Neural progenitor cell (in vitro differentiated cells): ENCODE measurements at regions not wholly inside any gene's neighbourhood (a gene's known extent, or its start where the extent isn't known, plus 50 kb on each side); places are given as distances from the start of the nearest gene placed in this dataset.

Experiments
- DNase-seq: peaks from one replicate; pipeline ENCODE4 v3.0.0-alpha.2; 2016; ENCODE audit warnings: low spot score
- H2AFZ ChIP-seq: fragments of 200-600 bp; sonication (generic); replicated peaks from 2 replicates; pipeline ENCODE4 v1.6.1; 2016; ENCODE audit warnings: antibody characterized with exemption
- H3F3A ChIP-seq: fragments of 200-600 bp; sonication (generic); 2 replicates; pipeline ENCODE4 v1.6.1; 2016; ENCODE audit warnings: antibody characterized with exemption, low read depth
- H3K27ac ChIP-seq: fragments of 200-600 bp; sonication (generic); 2 replicates; pipeline ENCODE4 v1.5.1; 2016; ENCODE audit warnings: mild to moderate bottlenecking
- H3K27me3 ChIP-seq: fragments of 200-600 bp; sonication (generic); 2 replicates; pipeline ENCODE4 v1.6.1; 2016; ENCODE audit warnings: mild to moderate bottlenecking, moderate library complexity
- H3K36me3 ChIP-seq: fragments of 200-600 bp; sonication (generic); 2 replicates; pipeline ENCODE4 v1.5.1; 2016
- H3K4me1 ChIP-seq: fragments of 200-600 bp; sonication (generic); 2 replicates; pipeline ENCODE4 v1.6.1; 2016; ENCODE audit warnings: mixed run types
- H3K4me2 ChIP-seq: fragments of 200-600 bp; sonication (generic); 2 replicates; pipeline ENCODE4 v1.6.1; 2016
- H3K4me3 ChIP-seq: fragments of 200-600 bp; sonication (generic); 2 replicates; pipeline ENCODE4 v1.5.1; 2016
- H3K79me2 ChIP-seq: fragments of 200-600 bp; sonication (generic); 2 replicates; pipeline ENCODE4 v1.6.1; 2016; ENCODE audit warnings: low read depth
- H3K9ac ChIP-seq: fragments of 200-600 bp; sonication (generic); 2 replicates; pipeline ENCODE4 v1.6.1; 2016
- H3K9me3 ChIP-seq: fragments of 200-600 bp; sonication (generic); 2 replicates; pipeline ENCODE4 v1.5.1; 2016; ENCODE audit warnings: low read depth
- H4K20me1 ChIP-seq: fragments of 200-600 bp; sonication (generic); 2 replicates; pipeline ENCODE4 v1.6.1; 2016; ENCODE audit warnings: low read depth
- H3K27ac Mint-ChIP-seq: 3 replicates; pipeline ENCODE4 v1.8.0; 2021; ENCODE audit warnings: mixed read lengths
- H3K27me3 Mint-ChIP-seq: 2 replicates; pipeline ENCODE4 v1.8.0; 2022; ENCODE audit warnings: low read depth, mild to moderate bottlenecking, inconsistent platforms, moderate library complexity, mixed read lengths; ENCODE audit not compliant: insufficient read depth
- H3K36me3 Mint-ChIP-seq: 3 replicates; pipeline ENCODE4 v1.8.0; 2021; ENCODE audit warnings: mixed read lengths
- H3K4me1 Mint-ChIP-seq: 3 replicates; pipeline ENCODE4 v1.8.0; 2021; ENCODE audit warnings: mixed read lengths
- H3K4me3 Mint-ChIP-seq: 3 replicates; pipeline ENCODE4 v1.8.0; 2021; ENCODE audit warnings: mild to moderate bottlenecking, moderate library complexity, mixed read lengths
- H3K9me3 Mint-ChIP-seq: 3 replicates; pipeline ENCODE4 v1.8.0; 2020; ENCODE audit warnings: mixed read lengths
- CTCF ChIP-seq: fragments of 200-600 bp; sonication (generic); IDR thresholded peaks from 2 replicates; pipeline ENCODE4 v1.5.1; 2017; ENCODE audit warnings: antibody characterized with exemption, mild to moderate bottlenecking
- EZH2 ChIP-seq: fragments of 200-600 bp; sonication (generic); IDR thresholded peaks from 2 replicates; pipeline ENCODE4 v1.6.1; 2017; ENCODE audit warnings: antibody characterized with exemption, mild to moderate bottlenecking, moderate library complexity
- EZH2phosphoT487 ChIP-seq: fragments of 200-600 bp; sonication (generic); IDR thresholded peaks from 2 replicates; pipeline ENCODE4 v1.6.1; 2017; ENCODE audit warnings: antibody characterized with exemption

- Histone ChIP-seq H3K4me2 (no peak overlapping the region), H4K20me1 (no peaks in the 10 kb centered on the region), H2AFZ (no peak overlapping the region), H3K9ac (no peak overlapping the region), H3K9me3 (no peaks in the 10 kb centered on the region), H3K36me3 (no peaks in the 10 kb centered on the region), H3K27ac (no peak overlapping the region), H3F3A (no peaks in the 10 kb centered on the region), H3K27me3 (no peaks in the 10 kb centered on the region), H3K4me3 (no peak overlapping the region), H3K4me1 (no peaks in the 10 kb centered on the region), H3K79me2 (no peaks in the 10 kb centered on the region)
- H3K27ac Mint-ChIP-seq, result no peak overlapping the region
- H3K4me3 Mint-ChIP-seq, result no peak overlapping the region
- TF ChIP-seq CTCF, result no peak
- TF ChIP-seq EZH2phosphoT487, result no peak
- TF ChIP-seq EZH2, result no peak
- H3K9me3 Mint-ChIP-seq, result peaks cover 6% of the 10 kb centered on the region
- peaks cover 7% of the 10 kb centered on the region for H3K36me3 Mint-ChIP-seq
- no peak for DNase-seq
- no peaks in the 10 kb centered on the region for H3K4me1 Mint-ChIP-seq
- no peaks in the 10 kb centered on the region for H3K27me3 Mint-ChIP-seq
Measured at GRCh38 chr2:183214680-183215079, 90.4 kb downstream of the NUP35 start.

- Mint-ChIP-seq H3K36me3 (peaks cover 3% of the 10 kb centered on the region), H3K4me3 (no peak overlapping the region), H3K27me3 (no peaks in the 10 kb centered on the region), H3K9me3 (peaks cover 2% of the 10 kb centered on the region), H3K27ac (no peak overlapping the region), H3K4me1 (no peaks in the 10 kb centered on the region)
- no peaks in the 10 kb centered on the region for H3K36me3 ChIP-seq
- no peaks in the 10 kb centered on the region for H3K4me1 ChIP-seq
- no peaks in the 10 kb centered on the region for H3K27me3 ChIP-seq
- no peak overlapping the region for H3K27ac ChIP-seq
- H3K9me3 ChIP-seq, result no peaks in the 10 kb centered on the region
- no peak overlapping the region for H2AFZ ChIP-seq
- H3F3A ChIP-seq, result no peaks in the 10 kb centered on the region
- TF ChIP-seq EZH2phosphoT487 (no peak), EZH2 (no peak)
- no peak overlapping the region for H3K4me2 ChIP-seq
- no peak overlapping the region for H3K9ac ChIP-seq
- no peaks in the 10 kb centered on the region for H3K79me2 ChIP-seq
- no peaks in the 10 kb centered on the region for H4K20me1 ChIP-seq
- no peak for DNase-seq
- H3K4me3 ChIP-seq, result no peak overlapping the region
Measured at GRCh38 chr2:183215917-183216316, 91.7 kb downstream of the NUP35 start.

GRCh38 chr2:183219888-183220287 is 95.6 kb downstream of the NUP35 start:
- no peak overlapping the region for H2AFZ ChIP-seq
- H3K27ac Mint-ChIP-seq, result no peak overlapping the region

GRCh38 chr2:183222751-183223150 is 98.5 kb downstream of the NUP35 start:
- Mint-ChIP-seq H3K36me3 (no peaks in the 10 kb centered on the region), H3K9me3 (no peaks in the 10 kb centered on the region), H3K4me1 (no peaks in the 10 kb centered on the region), H3K4me3 (no peak overlapping the region), H3K27ac (no peak overlapping the region), H3K27me3 (no peaks in the 10 kb centered on the region)
- H3K9me3 ChIP-seq, result no peaks in the 10 kb centered on the region
- H3K9ac ChIP-seq, result no peak overlapping the region
- no peaks in the 10 kb centered on the region for H3K79me2 ChIP-seq
- no peak overlapping the region for H3K4me3 ChIP-seq
- no peak overlapping the region for H3K27ac ChIP-seq
- TF ChIP-seq EZH2, result no peak
- no peak for TF ChIP-seq CTCF
- TF ChIP-seq EZH2phosphoT487, result no peak
- H3K36me3 ChIP-seq, result no peaks in the 10 kb centered on the region
- H3K27me3 ChIP-seq, result no peaks in the 10 kb centered on the region
- H3F3A ChIP-seq, result no peaks in the 10 kb centered on the region
- H2AFZ ChIP-seq, result no peak overlapping the region
- DNase-seq, result no peak
- H3K4me1 ChIP-seq, result no peaks in the 10 kb centered on the region
- H4K20me1 ChIP-seq, result no peaks in the 10 kb centered on the region
- H3K4me2 ChIP-seq, result no peak overlapping the region

More at GRCh38 chr2:183219888-183220287, 95.6 kb downstream of the NUP35 start:
- Histone ChIP-seq H3K79me2 (no peaks in the 10 kb centered on the region), H3K9ac (no peak overlapping the region), H3K36me3 (no peaks in the 10 kb centered on the region), H3K27ac (no peak overlapping the region), H4K20me1 (no peaks in the 10 kb centered on the region), H3K4me2 (no peak overlapping the region), H3F3A (no peaks in the 10 kb centered on the region), H3K27me3 (no peaks in the 10 kb centered on the region), H3K4me1 (no peaks in the 10 kb centered on the region), H3K4me3 (no peak overlapping the region), H3K9me3 (no peaks in the 10 kb centered on the region)
- H3K27me3 Mint-ChIP-seq, result no peaks in the 10 kb centered on the region
- H3K4me1 Mint-ChIP-seq, result no peaks in the 10 kb centered on the region
- TF ChIP-seq EZH2phosphoT487 (no peak), EZH2 (no peak), CTCF (no peak)
- H3K4me3 Mint-ChIP-seq, result no peak overlapping the region
- H3K36me3 Mint-ChIP-seq, result no peaks in the 10 kb centered on the region
- H3K9me3 Mint-ChIP-seq, result no peaks in the 10 kb centered on the region
- DNase-seq, result no peak
